HCT116 (cell line): ENCODE measurements at regions not wholly inside any gene's neighbourhood (a gene's known extent, or its start where the extent isn't known, plus 50 kb on each side); places are given as distances from the start of the nearest gene placed in this dataset.

Experiments
- ATAC-seq: fragments of 200-7000 bp; cut with Tn5 transposase; 2 replicates; pipeline ENCODE4 v1.9.1; 2020; ENCODE audit warnings: mild to moderate bottlenecking, moderate library complexity
- BruUV-seq: library from RNA; stranded (reverse); fragments of 400-500 nt; replicated peaks from 2 replicates; lab custom pipeline; 2021; lab: Mats Ljungman, UMichigan
- CTCF ChIA-PET: fragments of 300-600 bp; sonication (Branson Sonifier 250); formaldehyde crosslinking; loops from one replicate; lab custom pipeline; 2021; ENCODE audit warnings: antibody characterized with exemption; lab: Charles Lee
- POLR2A ChIA-PET: fragments of 300-600, 350-600 bp; sonication (Branson Sonifier 250); formaldehyde crosslinking; loops from one replicate; lab custom pipeline; 2021; ENCODE audit warnings: antibody characterized with exemption; lab: Charles Lee
- RAD21 ChIA-PET, 2 experiments: fragments of 300-600 bp; sonication (Branson Sonifier 250); formaldehyde crosslinking; loops; one replicate each; lab custom pipeline; 2023; ENCODE audit warnings: low total read pairs in 2 of 2; ENCODE audit not compliant: uncharacterized antibody in 2 of 2, unreplicated experiment in 2 of 2, low non-redundant PET in 1 of 2; lab: Charles Lee
- DNase-seq: peaks from one replicate; pipeline ENCODE4 v3.0.0-alpha.2; 2010; ENCODE audit warnings: low read depth, low spot score
- H2AFZ ChIP-seq: fragments of 200-600 bp; shearing (Covaris generic), sonication (generic); 2 replicates; pipeline ENCODE4 v1.6.1; 2017; ENCODE audit warnings: low read depth, mixed run types, mixed read lengths, antibody characterized with exemption, low read length; ENCODE audit not compliant: poor library complexity, severe bottlenecking
- H3K27ac ChIP-seq: 2 replicates; pipeline ENCODE4 v1.5.1; 2012; ENCODE audit warnings: low read depth, low read length
- H3K27me3 ChIP-seq: fragments of 200-600 bp; sonication (generic); 2 replicates; pipeline ENCODE4 v1.6.1; 2016; ENCODE audit warnings: mixed run types, low read length, mixed read lengths; ENCODE audit not compliant: insufficient read depth
- H3K36me3 ChIP-seq, 2 experiments: fragments of 200-500 bp in 1 of 2; fragments of 200-600 bp in 1 of 2; sonication (Bioruptor generic) in 1 of 2; sonication (generic) in 1 of 2; 2 replicates each; pipeline versions ENCODE4 v1.5.1 to v1.6.1; 2014 to 2016; ENCODE audit warnings: low read length in 2 of 2, inconsistent platforms in 1 of 2, mixed read lengths in 1 of 2, mixed run types in 1 of 2; ENCODE audit not compliant: insufficient read depth in 2 of 2, control insufficient read depth in 1 of 2
- H3K4me1 ChIP-seq, 2 experiments: fragments of 200-600 bp in 1 of 2; sonication (generic) in 1 of 2; 2 replicates each; pipeline versions ENCODE4 v1.5.1 to v1.6.1; 2012 to 2017; ENCODE audit warnings: low read length in 2 of 2, inconsistent platforms in 1 of 2, mild to moderate bottlenecking in 1 of 2, mixed read lengths in 1 of 2, mixed run types in 1 of 2, moderate library complexity in 1 of 2; ENCODE audit not compliant: insufficient read depth in 2 of 2, control insufficient read depth in 1 of 2
- H3K4me2 ChIP-seq: fragments of 200-600 bp; sonication (generic); 2 replicates; pipeline ENCODE4 v1.6.1; 2017; ENCODE audit warnings: mixed run types, low read length, mixed read lengths
- H3K4me3 ChIP-seq, 2 experiments: fragments of 200-600 bp in 1 of 2; sonication (generic) in 1 of 2; replicated peaks in 1 of 2; 2 replicates each; pipeline ENCODE4 v1.5.1; 2011 to 2016; ENCODE audit warnings: low read length in 2 of 2, control low read depth in 1 of 2, low read depth in 1 of 2, mild to moderate bottlenecking in 1 of 2, mixed read lengths in 1 of 2, mixed run types in 1 of 2
- H3K79me2 ChIP-seq: fragments of 200-600 bp; sonication (generic); 2 replicates; pipeline ENCODE4 v1.6.1; 2017; ENCODE audit warnings: mild to moderate bottlenecking, mixed run types, low read length, moderate library complexity, mixed read lengths; ENCODE audit not compliant: insufficient read depth
- H3K9ac ChIP-seq: fragments of 200-600 bp; sonication (generic); 2 replicates; pipeline ENCODE4 v1.6.1; 2016; ENCODE audit warnings: low read length, mixed read lengths
- H3K9me2 ChIP-seq: fragments of 200-600 bp; sonication (generic), shearing (Covaris generic); 2 replicates; pipeline ENCODE4 v1.6.1; 2017; ENCODE audit warnings: mixed run types, mild to moderate bottlenecking, moderate library complexity; ENCODE audit not compliant: insufficient read depth
- H3K9me3 ChIP-seq, 2 experiments: fragments of 200-500 bp in 1 of 2; fragments of 200-600 bp in 1 of 2; sonication (Bioruptor generic) in 1 of 2; sonication (generic) in 1 of 2; 2 replicates each; pipeline ENCODE4 v1.6.1; 2014 to 2017; ENCODE audit warnings: low read length in 2 of 2, mixed read lengths in 2 of 2, inconsistent platforms in 1 of 2, low read depth in 1 of 2, mild to moderate bottlenecking in 1 of 2, mixed run types in 1 of 2, moderate library complexity in 1 of 2; ENCODE audit not compliant: control insufficient read depth in 1 of 2, insufficient read depth in 1 of 2
- H4K20me1 ChIP-seq: fragments of 200-600 bp; sonication (generic), shearing (Covaris generic); 2 replicates; pipeline ENCODE4 v1.6.1; 2017; ENCODE audit warnings: mixed run types, mild to moderate bottlenecking, moderate library complexity; ENCODE audit not compliant: insufficient read depth
- CTCF ChIP-seq, 3 experiments: fragments of 200-600 bp in 1 of 3; sonication (generic) in 1 of 3; IDR thresholded peaks in 2 of 3; conservative IDR thresholded peaks in 1 of 3; 2 replicates each; pipeline ENCODE4 v1.5.1; 2012 to 2017; ENCODE audit warnings: low read depth in 2 of 3, low read length in 2 of 3, antibody characterized with exemption in 1 of 3, borderline replicate concordance in 1 of 3, control low read depth in 1 of 3, mild to moderate bottlenecking in 1 of 3, mixed read lengths in 1 of 3, mixed run types in 1 of 3, moderate library complexity in 1 of 3; ENCODE audit not compliant: insufficient read depth in 1 of 3
- ELF1 ChIP-seq: IDR thresholded peaks from 2 replicates; pipeline ENCODE4 v1.6.1; 2012; ENCODE audit warnings: low read depth, borderline replicate concordance
- POLR2AphosphoS5 ChIP-seq: IDR thresholded peaks from 2 replicates; pipeline ENCODE4 v1.6.1; 2011; ENCODE audit warnings: mild to moderate bottlenecking, low read depth, low read length, moderate library complexity
- REST ChIP-seq: IDR thresholded peaks from 2 replicates; pipeline ENCODE4 v1.6.1; 2012; ENCODE audit warnings: low read depth
- ZFX ChIP-seq: fragments of 450-650 bp; IDR thresholded peaks from 2 replicates; pipeline ENCODE4 v1.6.1; 2017
- intact Hi-C: fragments of 100-400 bp; cut with micrococcal nuclease; formaldehyde crosslinking; loops from 2 replicates; pipeline ENCODE4 v1.10.0; 2022

GRCh38 chr5:166959766-166960165, 1331.7 kb upstream of the WWC1 start:
- ChIA-PET POLR2A (no interaction called here), RAD21 (no interaction called here), CTCF (no interaction called here)
- TF ChIP-seq ZFX, result no peak
- TF ChIP-seq REST, result no peak
- TF ChIP-seq ELF1, result no peak
- no peak for TF ChIP-seq CTCF (IDR thresholded peaks at IDR 0.05 in 2 of 3, conservative IDR thresholded peaks at IDR 0.05 in 1 of 3; ENCODE audit: borderline replicate concordance in 1 of 3, insufficient read depth in 1 of 3, low read depth in 2 of 3, low read length in 2 of 3)
- TF ChIP-seq POLR2AphosphoS5, result no peak
- Histone ChIP-seq H3K36me3 (no peaks in the 10 kb centered on the region), H3K27ac (no peak overlapping the region), H3K9me3 (peaks cover 0 to 6% of the 10 kb centered on the region in 2 experiments; a peak in 2 of 4 replicates), H3K79me2 (no peaks in the 10 kb centered on the region), H3K27me3 (no peaks in the 10 kb centered on the region), H3K4me1 (no peaks in the 10 kb centered on the region), H3K4me3 (no peak overlapping the region), H4K20me1 (no peaks in the 10 kb centered on the region), H3K9ac (no peak overlapping the region), H3K9me2 (no peaks in the 10 kb centered on the region), H2AFZ (no peak overlapping the region), H3K4me2 (no peak overlapping the region)
- ATAC-seq, result no peak
- DNase-seq, result no peak
- intact Hi-C loops, result no loop called here
- no TSS peak for BruUV-seq
